ENCODE measurements at regions not wholly inside any gene's neighbourhood (a gene's known extent, or its start where the extent isn't known, plus 50 kb on each side); places are given as distances from the start of the nearest gene placed in this dataset.

GRCh38 chr16:26877421-26877820, 189.3 kb upstream of the C16orf82 start:
- ATAC-seq (ENCODE audit: insufficient read depth, low read depth) (no peak), DNase-seq (no peak)
- H3K9me3 ChIP-seq (ENCODE audit: insufficient read depth, low read length, severe bottlenecking): no peaks in the 10 kb centered on the region
- H2AFZ ChIP-seq (ENCODE audit: low read depth, low read length): no peak overlapping the region
- no peak overlapping the region for H3K4me2 ChIP-seq (ENCODE audit: insufficient read depth, low read length)
- H4K20me1 ChIP-seq (ENCODE audit: insufficient read depth, low read length): no peaks in the 10 kb centered on the region
- H3K79me2 ChIP-seq (ENCODE audit: insufficient read depth, low read length): no peaks in the 10 kb centered on the region
- H3K4me1 ChIP-seq (ENCODE audit: insufficient read depth, low read length): no peaks in the 10 kb centered on the region
- TF ChIP-seq EZH2 (IDR thresholded peaks at IDR 0.05; ENCODE audit: borderline replicate concordance, low read depth, low read length, severe bottlenecking): no peak
- TF ChIP-seq, protein P1, sequence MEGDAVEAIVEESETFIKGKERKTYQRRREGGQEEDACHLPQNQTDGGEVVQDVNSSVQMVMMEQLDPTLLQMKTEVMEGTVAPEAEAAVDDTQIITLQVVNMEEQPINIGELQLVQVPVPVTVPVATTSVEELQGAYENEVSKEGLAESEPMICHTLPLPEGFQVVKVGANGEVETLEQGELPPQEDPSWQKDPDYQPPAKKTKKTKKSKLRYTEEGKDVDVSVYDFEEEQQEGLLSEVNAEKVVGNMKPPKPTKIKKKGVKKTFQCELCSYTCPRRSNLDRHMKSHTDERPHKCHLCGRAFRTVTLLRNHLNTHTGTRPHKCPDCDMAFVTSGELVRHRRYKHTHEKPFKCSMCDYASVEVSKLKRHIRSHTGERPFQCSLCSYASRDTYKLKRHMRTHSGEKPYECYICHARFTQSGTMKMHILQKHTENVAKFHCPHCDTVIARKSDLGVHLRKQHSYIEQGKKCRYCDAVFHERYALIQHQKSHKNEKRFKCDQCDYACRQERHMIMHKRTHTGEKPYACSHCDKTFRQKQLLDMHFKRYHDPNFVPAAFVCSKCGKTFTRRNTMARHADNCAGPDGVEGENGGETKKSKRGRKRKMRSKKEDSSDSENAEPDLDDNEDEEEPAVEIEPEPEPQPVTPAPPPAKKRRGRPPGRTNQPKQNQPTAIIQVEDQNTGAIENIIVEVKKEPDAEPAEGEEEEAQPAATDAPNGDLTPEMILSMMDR (IDR thresholded peaks at IDR 0.05; ENCODE audit: borderline replicate concordance, extremely low read depth, low read length, poor library complexity, severe bottlenecking): no peak
- no peak overlapping the region for H3K9ac ChIP-seq (ENCODE audit: low read depth, low read length)
- no peaks in the 10 kb centered on the region for H3K36me3 ChIP-seq (ENCODE audit: insufficient read depth, low read length)
- H3K27ac ChIP-seq (ENCODE audit: low read length): no peak overlapping the region
- no peak overlapping the region for H3K4me3 ChIP-seq (ENCODE audit: low read depth in 1 of 2, low read length in 2 of 2)
- peaks cover 3% of the 10 kb centered on the region for H3K27me3 ChIP-seq (ENCODE audit: insufficient read depth, low read length, poor library complexity)

DNA sequence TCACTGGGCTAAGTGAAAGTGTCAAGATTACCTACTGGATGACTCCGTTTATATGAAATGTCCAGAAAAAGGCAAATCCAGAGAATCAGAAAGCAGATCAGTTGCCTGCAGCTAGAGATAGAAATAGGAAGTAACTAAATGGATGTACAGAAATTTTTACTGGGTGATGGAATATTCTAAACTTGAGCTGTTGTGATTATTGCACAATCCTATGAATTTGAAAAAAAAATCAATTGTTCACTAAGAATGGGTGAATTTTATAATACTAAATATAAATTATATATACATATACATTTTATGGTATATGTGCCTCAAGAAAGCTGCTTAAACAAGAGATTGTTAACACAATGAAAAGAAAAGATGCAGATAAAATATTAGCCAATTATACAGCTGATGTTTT, 181.1 kb upstream of the C16orf82 start:
- Histone ChIP-seq H4K20me1 (ENCODE audit: insufficient read depth, low read length) (no peaks in the 10 kb centered on the region), H3K27me3 (ENCODE audit: insufficient read depth, low read length, poor library complexity) (peaks cover 3% of the 10 kb centered on the region), H3K79me2 (ENCODE audit: insufficient read depth, low read length) (no peaks in the 10 kb centered on the region), H3K36me3 (ENCODE audit: insufficient read depth, low read length) (no peaks in the 10 kb centered on the region), H3K4me3 (ENCODE audit: low read depth in 1 of 2, low read length in 2 of 2) (no peak overlapping the region), H3K9ac (ENCODE audit: low read depth, low read length) (no peak overlapping the region), H3K4me1 (ENCODE audit: insufficient read depth, low read length) (no peaks in the 10 kb centered on the region), H3K9me3 (ENCODE audit: insufficient read depth, low read length, severe bottlenecking) (no peaks in the 10 kb centered on the region), H2AFZ (ENCODE audit: low read depth, low read length) (no peak overlapping the region), H3K4me2 (ENCODE audit: insufficient read depth, low read length) (no peak overlapping the region), H3K27ac (ENCODE audit: low read length) (no peak overlapping the region)
- DNase-seq: no peak
- TF ChIP-seq, protein P1 (IDR thresholded peaks at IDR 0.05; ENCODE audit: borderline replicate concordance, extremely low read depth, low read length, poor library complexity, severe bottlenecking): no peak
- TF ChIP-seq EZH2 (IDR thresholded peaks at IDR 0.05; ENCODE audit: borderline replicate concordance, low read depth, low read length, severe bottlenecking): no peak
- ATAC-seq (ENCODE audit: insufficient read depth, low read depth): no peak

GRCh38 chr16:26889740-26890139, 177.0 kb upstream of the C16orf82 start:
- H4K20me1 ChIP-seq (ENCODE audit: insufficient read depth, low read length): no peaks in the 10 kb centered on the region
- TF ChIP-seq EZH2 (IDR thresholded peaks at IDR 0.05; ENCODE audit: borderline replicate concordance, low read depth, low read length, severe bottlenecking): no peak
- TF ChIP-seq, protein P1 (IDR thresholded peaks at IDR 0.05; ENCODE audit: borderline replicate concordance, extremely low read depth, low read length, poor library complexity, severe bottlenecking): no peak
- H3K4me2 ChIP-seq (ENCODE audit: insufficient read depth, low read length): no peak overlapping the region
- H2AFZ ChIP-seq (ENCODE audit: low read depth, low read length): no peak overlapping the region
- no peak for DNase-seq
- ATAC-seq (ENCODE audit: insufficient read depth, low read depth): no peak
- H3K79me2 ChIP-seq (ENCODE audit: insufficient read depth, low read length): no peaks in the 10 kb centered on the region
- H3K9ac ChIP-seq (ENCODE audit: low read depth, low read length): no peak overlapping the region
- no peaks in the 10 kb centered on the region for H3K4me1 ChIP-seq (ENCODE audit: insufficient read depth, low read length)
- peaks cover 3% of the 10 kb centered on the region for H3K27me3 ChIP-seq (ENCODE audit: insufficient read depth, low read length, poor library complexity)
- no peaks in the 10 kb centered on the region for H3K9me3 ChIP-seq (ENCODE audit: insufficient read depth, low read length, severe bottlenecking)
- H3K27ac ChIP-seq (ENCODE audit: low read length): no peak overlapping the region
- H3K4me3 ChIP-seq (ENCODE audit: low read depth in 1 of 2, low read length in 2 of 2): no peak overlapping the region
- no peaks in the 10 kb centered on the region for H3K36me3 ChIP-seq (ENCODE audit: insufficient read depth, low read length)

GRCh38 chr16:26898200-26898599, 168.5 kb upstream of the C16orf82 start:
- H3K4me1 ChIP-seq (ENCODE audit: insufficient read depth, low read length): no peaks in the 10 kb centered on the region
- H3K9me3 ChIP-seq (ENCODE audit: insufficient read depth, low read length, severe bottlenecking): no peaks in the 10 kb centered on the region
- no peaks in the 10 kb centered on the region for H3K36me3 ChIP-seq (ENCODE audit: insufficient read depth, low read length)
- H3K4me3 ChIP-seq (ENCODE audit: low read depth in 1 of 2, low read length in 2 of 2): no peak overlapping the region
- H3K79me2 ChIP-seq (ENCODE audit: insufficient read depth, low read length): no peaks in the 10 kb centered on the region
- H3K27ac ChIP-seq (ENCODE audit: low read length): no peak overlapping the region
- peaks cover 3% of the 10 kb centered on the region for H3K27me3 ChIP-seq (ENCODE audit: insufficient read depth, low read length, poor library complexity)
- no peak for DNase-seq
- ATAC-seq (ENCODE audit: insufficient read depth, low read depth): no peak
- TF ChIP-seq EZH2 (IDR thresholded peaks at IDR 0.05; ENCODE audit: borderline replicate concordance, low read depth, low read length, severe bottlenecking): no peak
- TF ChIP-seq, protein P1 (IDR thresholded peaks at IDR 0.05; ENCODE audit: borderline replicate concordance, extremely low read depth, low read length, poor library complexity, severe bottlenecking): no peak
- no peaks in the 10 kb centered on the region for H4K20me1 ChIP-seq (ENCODE audit: insufficient read depth, low read length)
- no peak overlapping the region for H3K9ac ChIP-seq (ENCODE audit: low read depth, low read length)
- no peak overlapping the region for H3K4me2 ChIP-seq (ENCODE audit: insufficient read depth, low read length)
- no peak overlapping the region for H2AFZ ChIP-seq (ENCODE audit: low read depth, low read length)

All from DND-41 (cell line).